ENCODE measurements at regions not wholly inside any gene's neighbourhood (a gene's known extent, or its start where the extent isn't known, plus 50 kb on each side); places are given as distances from the start of the nearest gene placed in this dataset.

DNA sequence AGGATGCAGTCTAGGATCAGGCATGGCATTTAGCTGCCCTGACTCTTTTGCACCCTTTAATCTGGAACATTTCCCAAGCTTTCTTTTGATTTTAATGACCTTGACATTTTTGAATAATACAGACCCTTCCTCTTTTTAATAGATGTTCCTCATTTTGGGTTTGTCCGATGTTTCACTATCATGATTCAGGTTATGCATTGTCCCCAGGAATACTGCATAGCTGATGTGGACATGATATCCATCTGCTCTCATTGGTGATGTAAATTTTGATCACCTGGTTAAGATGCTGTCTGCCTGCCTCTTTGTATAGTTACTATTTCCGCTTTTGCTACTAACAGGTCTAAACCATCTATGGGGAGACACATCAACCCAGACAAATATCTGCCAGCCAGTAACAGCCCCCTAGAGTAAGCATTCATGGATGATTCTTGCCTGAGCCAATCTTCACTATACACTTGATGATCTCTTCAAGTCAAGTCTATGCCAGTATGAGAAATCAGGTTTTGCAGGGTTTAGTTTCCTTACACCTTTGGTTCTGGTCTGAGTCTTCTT lies 50.6 kb upstream of the ULK4 start:
- Histone ChIP-seq H2BK15ac (ENCODE audit: low read depth, low read length) (no peak overlapping the region), H2AK5ac (ENCODE audit: low read depth, low read length) (no peak overlapping the region), H3K4me1 (ENCODE audit: control insufficient read depth, insufficient read depth, low read length) (peaks cover 8% of the 10 kb centered on the region), H3K36me3 (ENCODE audit: control insufficient read depth, insufficient read depth, low read length) (no peaks in the 10 kb centered on the region), H3K56ac (ENCODE audit: extremely low read depth, insufficient read depth, low read length) (no peak overlapping the region), H3K14ac (replicated peaks; ENCODE audit: low read depth, low read length) (no peak overlapping the region), H3K9me3 (ENCODE audit: control insufficient read depth, insufficient read depth, low read length) (no peaks in the 10 kb centered on the region), H3K9me1 (ENCODE audit: insufficient read depth, low read length) (peaks cover 4% of the 10 kb centered on the region), H4K20me1 (ENCODE audit: insufficient read depth, low read length) (peaks cover 8% of the 10 kb centered on the region; the same call in 1 of the 2 replicates), H3K27me3 (ENCODE audit: control insufficient read depth, insufficient read depth, low read length) (no peaks in the 10 kb centered on the region), H3K23ac (ENCODE audit: low read depth, low read length) (0 out of 2 replicates have a peak overlapping the region, but pooled peaks have one; percentile 76), H2AK9ac (replicated peaks; ENCODE audit: low read depth, low read length, poor library complexity) (no peak overlapping the region), H3K18ac (ENCODE audit: low read depth, low read length) (no peak overlapping the region), H2BK20ac (ENCODE audit: low read depth, low read length) (no peak overlapping the region), H4K91ac (ENCODE audit: insufficient read depth, low read depth, low read length) (no peak overlapping the region), H3K79me1 (ENCODE audit: low read depth in 1 of 2, low read length in 2 of 2) (peaks cover 12 to 31% of the 10 kb centered on the region in 2 experiments; a peak in 3 of 4 replicates), H4K8ac (ENCODE audit: low read depth in 2 of 2, low read length in 2 of 2) (peak overlapping the region; percentile 32 to 90; a peak in 2 of 4 replicates), H4K5ac (ENCODE audit: low read depth, low read length) (no peak overlapping the region), H2BK5ac (ENCODE audit: low read depth, low read length, poor library complexity, severe bottlenecking) (no peak overlapping the region), H2AFZ (replicated peaks; ENCODE audit: low read length, poor library complexity) (peak overlapping the region; percentile 96), H3K4me3 (ENCODE audit: insufficient read depth, low read depth, low read length) (no peak overlapping the region; the same call in 1 of the 2 replicates), H3K27ac (ENCODE audit: insufficient read depth, low read length) (no peak overlapping the region), H3K9ac (ENCODE audit: low read depth, low read length) (no peak overlapping the region), H3K4me2 (ENCODE audit: low read depth, low read length) (peak overlapping the region; percentile 88; the same call in 1 of the 2 replicates), H2BK120ac (ENCODE audit: low read depth, low read length) (no peak overlapping the region), H3K4ac (ENCODE audit: low read depth, low read length) (no peak overlapping the region; the same call in 1 of the 2 replicates)
- dilution Hi-C loops (cut with HindIII; ENCODE audit: low sequenced_read_pairs, unreplicated experiment): no loop called here
- no TSS peak for BruUV-seq (replicated peaks)
- in situ Hi-C loops (cut with MboI; ENCODE audit: low sequenced_read_pairs): loop anchor here (5.0 to 10.0 kb wide), 2 partner anchors 85 to 118 kb away; no protein-coding TSS in a partner anchor
- no peak for ATAC-seq (ENCODE audit: low read depth)
- CTCF ChIA-PET: interaction anchor here (0.7 to 1.4 kb wide), 2 partner anchors 43 to 87 kb away, joined by 3 read pairs; no protein-coding TSS in a partner anchor
- intact Hi-C loops (cut with micrococcal nuclease): loop anchor here (2.0 to 5.0 kb wide), 4 partner anchors 48 to 178 kb away; no protein-coding TSS in a partner anchor
- POLR2A ChIA-PET (ENCODE audit: unreplicated experiment): no interaction called here
- TF ChIP-seq CEBPB (IDR thresholded peaks at IDR 0.05; ENCODE audit: low read depth, low read length): no peak
- no peak for TF ChIP-seq MAZ (IDR thresholded peaks at IDR 0.05; ENCODE audit: borderline replicate concordance, low read depth, low read length)
- TF ChIP-seq, protein P1, sequence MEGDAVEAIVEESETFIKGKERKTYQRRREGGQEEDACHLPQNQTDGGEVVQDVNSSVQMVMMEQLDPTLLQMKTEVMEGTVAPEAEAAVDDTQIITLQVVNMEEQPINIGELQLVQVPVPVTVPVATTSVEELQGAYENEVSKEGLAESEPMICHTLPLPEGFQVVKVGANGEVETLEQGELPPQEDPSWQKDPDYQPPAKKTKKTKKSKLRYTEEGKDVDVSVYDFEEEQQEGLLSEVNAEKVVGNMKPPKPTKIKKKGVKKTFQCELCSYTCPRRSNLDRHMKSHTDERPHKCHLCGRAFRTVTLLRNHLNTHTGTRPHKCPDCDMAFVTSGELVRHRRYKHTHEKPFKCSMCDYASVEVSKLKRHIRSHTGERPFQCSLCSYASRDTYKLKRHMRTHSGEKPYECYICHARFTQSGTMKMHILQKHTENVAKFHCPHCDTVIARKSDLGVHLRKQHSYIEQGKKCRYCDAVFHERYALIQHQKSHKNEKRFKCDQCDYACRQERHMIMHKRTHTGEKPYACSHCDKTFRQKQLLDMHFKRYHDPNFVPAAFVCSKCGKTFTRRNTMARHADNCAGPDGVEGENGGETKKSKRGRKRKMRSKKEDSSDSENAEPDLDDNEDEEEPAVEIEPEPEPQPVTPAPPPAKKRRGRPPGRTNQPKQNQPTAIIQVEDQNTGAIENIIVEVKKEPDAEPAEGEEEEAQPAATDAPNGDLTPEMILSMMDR (conservative IDR thresholded peaks at IDR 0.05; ENCODE audit: low read depth, low read length): no peak
- no peak for TF ChIP-seq NFE2L2 (IDR thresholded peaks at IDR 0.05; ENCODE audit: low read depth, low read length)
- no peak for TF ChIP-seq SMC3 (IDR thresholded peaks at IDR 0.05; ENCODE audit: low read depth, low read length)
- TF ChIP-seq CHD1 (IDR thresholded peaks at IDR 0.05; ENCODE audit: low read depth, low read length): no peak
- no peak for TF ChIP-seq MAFK (IDR thresholded peaks at IDR 0.05; ENCODE audit: low read depth, low read length)
- TF ChIP-seq BHLHE40 (IDR thresholded peaks at IDR 0.05; ENCODE audit: low read depth, low read length): no peak
- TF ChIP-seq RCOR1 (IDR thresholded peaks at IDR 0.05; ENCODE audit: insufficient replicate concordance, low read length): no peak
- TF ChIP-seq, protein P2, sequence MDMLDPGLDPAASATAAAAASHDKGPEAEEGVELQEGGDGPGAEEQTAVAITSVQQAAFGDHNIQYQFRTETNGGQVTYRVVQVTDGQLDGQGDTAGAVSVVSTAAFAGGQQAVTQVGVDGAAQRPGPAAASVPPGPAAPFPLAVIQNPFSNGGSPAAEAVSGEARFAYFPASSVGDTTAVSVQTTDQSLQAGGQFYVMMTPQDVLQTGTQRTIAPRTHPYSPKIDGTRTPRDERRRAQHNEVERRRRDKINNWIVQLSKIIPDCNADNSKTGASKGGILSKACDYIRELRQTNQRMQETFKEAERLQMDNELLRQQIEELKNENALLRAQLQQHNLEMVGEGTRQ (IDR thresholded peaks at IDR 0.05; ENCODE audit: low read depth, low read length): no peak
- DNase-seq: no peak
- no CpG with 5 or more reads among the region's 2 CpGs for WGBS, 2 experiments (ENCODE audit: extremely low coverage in 2 of 2, insufficient read length in 1 of 2)
